HG03457 (cell line): ENCODE measurements at regions not wholly inside any gene's neighbourhood (a gene's known extent, or its start where the extent isn't known, plus 50 kb on each side); places are given as distances from the start of the nearest gene placed in this dataset.
"Not testable (repeated sequence)": the region's sequence is repeated elsewhere in the genome, so short reads cannot be mapped to it uniquely, and the experiment has no call there.

ENCODE experiments used
- ATAC-seq: cut with Tn5 transposase; IDR thresholded peaks from one replicate; pipeline ENCODE4 v1.9.1; 2021; ENCODE audit warnings: moderate number of reproducible peaks; ENCODE audit not compliant: unreplicated experiment

DNA sequence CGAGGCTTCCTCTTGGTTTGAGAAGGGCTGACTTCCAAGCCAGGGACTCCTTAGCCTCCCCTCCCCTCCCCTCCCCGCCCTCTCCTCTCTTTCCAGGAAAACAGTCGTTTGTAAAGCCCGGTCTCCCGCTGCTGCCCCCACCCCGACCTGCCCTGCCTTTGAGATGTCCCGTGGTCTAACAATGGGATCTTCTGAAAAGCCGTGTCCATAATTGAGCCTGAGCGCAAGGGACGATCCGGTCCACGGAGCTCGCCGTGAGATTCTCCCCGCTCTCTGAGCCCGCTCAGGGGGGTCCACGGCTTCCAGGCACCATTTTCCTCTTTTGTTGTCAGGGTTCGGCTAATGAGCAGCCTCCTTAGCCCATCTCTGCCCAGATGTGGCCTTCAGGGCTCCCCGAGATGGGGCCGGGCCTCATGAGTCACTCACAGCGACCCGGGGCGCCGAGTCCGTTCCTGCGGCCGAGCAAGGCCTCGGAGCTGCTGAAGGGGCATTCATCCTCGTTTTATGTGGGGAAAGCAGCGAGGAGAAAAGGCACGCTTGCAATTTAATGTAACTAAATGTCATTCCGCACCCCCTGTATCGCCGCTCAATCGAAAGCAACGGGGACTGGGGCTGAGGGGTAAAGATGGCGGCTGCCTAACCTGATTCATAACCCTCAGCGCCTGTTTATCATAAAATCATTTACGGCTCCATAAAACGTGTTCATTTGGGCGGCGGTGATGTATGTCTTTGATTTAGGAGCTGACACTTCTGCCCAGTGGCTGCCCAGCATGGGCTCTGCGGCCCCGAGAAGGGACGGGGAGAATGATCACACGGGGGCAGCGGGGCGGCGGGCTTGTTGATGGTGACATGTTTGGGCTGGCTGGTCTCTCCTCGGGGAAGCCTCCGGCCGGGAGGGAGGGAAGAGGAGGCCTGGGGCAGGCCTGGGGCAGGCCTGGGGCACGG lies 232.6 kb upstream of the C1orf174 start:
- no peak for ATAC-seq

DNA sequence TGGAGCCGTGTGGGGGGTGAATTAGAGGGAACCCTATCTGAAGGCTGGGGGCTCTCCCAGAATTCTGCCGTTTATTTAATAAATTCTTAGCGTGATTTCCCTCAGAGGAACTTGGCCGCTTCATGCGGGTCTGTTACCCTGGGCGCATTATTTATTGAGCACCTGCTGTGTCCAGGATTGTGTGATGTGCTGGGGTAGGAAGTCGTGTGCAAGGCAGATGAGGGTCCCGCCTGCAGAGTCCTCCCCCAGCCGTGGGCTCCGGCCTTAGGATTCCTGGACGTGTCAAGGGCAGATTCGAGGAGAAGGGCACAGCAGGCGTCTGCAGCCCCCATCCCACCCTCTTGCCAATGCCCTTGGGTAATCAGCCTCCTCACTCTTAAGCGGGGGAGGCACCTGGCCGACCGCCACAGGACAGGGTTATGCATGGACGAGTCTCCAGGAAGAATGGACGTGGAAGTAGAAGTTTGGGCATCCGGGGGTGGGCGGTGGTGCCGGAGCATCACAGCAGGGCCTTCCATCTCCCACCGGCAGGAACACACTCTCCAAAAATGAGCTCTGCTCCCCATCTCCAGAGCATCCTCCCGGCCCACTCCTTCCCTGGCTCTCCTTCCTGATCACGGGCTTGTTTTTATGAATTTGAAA lies 233.3 kb upstream of the C1orf174 start:
- no peak for ATAC-seq

DNA sequence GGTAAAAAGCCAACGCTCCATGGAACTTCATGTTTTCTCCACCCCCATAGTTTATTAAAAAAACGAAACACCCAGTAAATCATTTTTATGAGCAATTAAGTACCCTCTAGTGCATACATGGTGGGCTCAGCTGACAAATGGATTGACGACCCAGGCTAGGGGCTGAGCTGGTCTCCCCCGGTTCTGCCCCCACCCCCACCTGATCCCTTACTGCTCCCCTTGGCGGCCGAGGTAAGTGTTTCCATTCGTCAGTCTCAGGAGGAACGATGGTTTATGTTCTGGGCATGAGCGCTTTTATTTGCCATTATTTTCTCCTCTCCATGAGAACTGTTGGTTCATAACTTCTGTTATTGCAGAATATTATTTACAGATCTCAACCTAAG lies 233.9 kb upstream of the C1orf174 start:
- no peak for ATAC-seq

DNA sequence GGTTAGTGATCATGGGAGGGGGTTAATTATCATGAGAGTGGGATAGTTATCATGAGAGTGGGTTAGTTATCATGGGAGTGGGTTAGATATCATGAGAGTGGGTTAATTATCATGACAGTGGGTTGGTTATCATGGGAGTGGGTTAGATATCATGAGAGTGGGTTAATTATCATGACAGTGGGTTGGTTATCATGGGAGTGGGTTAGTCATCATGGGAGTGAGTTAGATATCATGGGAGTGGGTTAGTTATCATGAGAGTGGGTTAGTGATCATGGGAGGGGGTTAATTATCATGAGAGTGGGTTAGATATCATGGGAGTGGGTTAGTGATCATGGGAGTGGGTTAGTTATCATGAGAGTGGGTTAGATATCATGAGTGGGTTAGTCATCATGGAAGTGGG lies 235.8 kb upstream of the C1orf174 start:
- ATAC-seq: not testable (repeated sequence)

DNA sequence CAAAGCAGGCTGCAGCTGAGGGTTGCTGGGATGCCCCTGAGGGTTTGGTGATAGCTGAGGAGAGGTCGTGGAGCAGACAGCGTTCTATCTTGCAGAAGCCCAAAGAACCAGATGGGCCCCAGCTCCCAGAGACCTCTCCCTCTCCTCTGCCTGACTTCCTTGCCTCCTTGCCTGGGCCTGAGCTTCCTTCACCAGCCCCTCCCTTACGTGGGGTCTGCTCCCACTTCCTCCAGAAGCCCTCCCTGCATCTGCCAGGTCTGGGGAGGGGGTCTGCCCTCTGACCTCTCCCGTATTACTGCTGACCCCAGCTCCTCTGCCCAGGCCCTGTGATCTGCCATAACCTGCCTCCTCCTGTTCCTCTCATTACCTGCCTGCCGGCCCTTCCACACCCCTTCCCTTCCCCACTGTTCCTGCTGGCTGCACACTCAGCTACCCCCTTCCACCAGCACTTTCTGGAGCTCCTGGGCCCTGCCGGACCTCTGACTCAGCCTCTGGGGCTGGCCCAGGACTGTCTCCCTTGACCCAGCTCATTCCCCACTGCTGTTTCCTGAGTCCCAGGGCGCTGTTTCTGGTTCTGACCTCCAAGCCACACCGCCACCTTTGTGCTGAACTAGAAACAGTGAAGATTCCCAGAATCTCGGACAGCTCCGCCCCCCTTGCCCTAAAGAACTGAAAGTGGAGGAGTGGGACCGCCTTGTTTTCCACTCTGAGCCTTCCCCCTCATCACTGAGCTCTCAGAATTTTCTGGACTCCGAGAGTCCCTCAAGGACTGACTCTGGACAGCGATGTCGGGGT lies 237.7 kb upstream of the C1orf174 start:
- no peak for ATAC-seq

DNA sequence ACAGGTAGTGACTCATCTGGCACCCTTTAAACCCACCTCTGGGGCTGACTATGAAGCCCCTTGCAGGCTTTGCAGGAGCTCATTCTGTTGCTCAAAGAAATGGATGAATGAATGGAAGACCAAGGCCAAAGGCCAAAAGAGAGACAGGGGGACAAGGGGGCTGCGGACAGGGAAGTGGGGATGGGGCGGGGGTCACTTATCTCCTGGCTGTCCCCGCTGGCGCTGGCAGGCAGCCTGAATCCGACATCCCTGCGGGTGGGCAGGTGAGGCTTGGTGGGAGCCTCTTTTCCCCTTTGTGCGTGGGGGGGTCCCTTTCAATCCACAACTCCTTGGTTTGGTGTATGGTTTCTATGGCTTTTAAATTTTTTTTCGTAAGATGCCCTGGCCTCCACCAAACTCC lies 239.6 kb upstream of the C1orf174 start:
- ATAC-seq: no peak

DNA sequence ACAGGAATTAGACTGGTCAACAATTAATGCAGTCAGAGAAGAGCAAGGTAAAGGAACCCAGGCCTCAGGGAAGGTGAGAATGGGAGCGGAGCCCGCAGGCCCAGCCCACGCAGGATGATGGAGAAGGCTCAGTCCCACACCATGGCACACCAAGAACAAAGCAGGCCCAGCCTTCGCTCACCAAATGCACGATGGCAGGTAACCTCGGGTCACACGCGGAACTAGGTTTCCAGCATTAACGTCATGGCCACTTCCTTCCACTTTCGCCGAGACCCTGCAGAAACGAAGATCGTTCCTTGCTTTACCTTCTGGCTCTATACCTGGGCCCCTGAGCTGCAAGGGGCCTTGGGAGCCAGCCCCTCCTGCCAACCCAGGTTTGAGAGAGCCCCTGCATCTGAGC lies 240.2 kb upstream of the C1orf174 start:
- no peak for ATAC-seq

DNA sequence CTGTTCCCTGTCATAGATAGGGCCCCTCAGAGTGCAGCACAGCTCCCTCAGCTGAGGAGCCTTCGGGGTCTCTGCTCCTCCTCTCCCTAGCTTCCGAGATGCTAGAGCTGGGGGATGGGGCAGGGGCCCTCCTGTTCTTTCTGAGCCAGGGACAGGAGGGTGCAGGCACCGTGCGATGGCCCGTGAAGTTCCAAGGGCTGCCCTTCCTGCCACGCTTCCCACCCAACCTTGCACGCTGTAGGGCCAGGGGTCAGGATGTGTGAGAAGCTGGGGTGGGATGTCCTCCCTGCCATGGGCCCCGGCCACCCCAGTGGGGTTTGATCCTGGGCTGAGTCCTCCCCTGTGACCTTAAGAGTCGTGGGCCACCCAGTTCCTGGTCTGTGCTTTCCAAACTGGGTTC lies 240.7 kb upstream of the C1orf174 start:
- ATAC-seq: no peak

DNA sequence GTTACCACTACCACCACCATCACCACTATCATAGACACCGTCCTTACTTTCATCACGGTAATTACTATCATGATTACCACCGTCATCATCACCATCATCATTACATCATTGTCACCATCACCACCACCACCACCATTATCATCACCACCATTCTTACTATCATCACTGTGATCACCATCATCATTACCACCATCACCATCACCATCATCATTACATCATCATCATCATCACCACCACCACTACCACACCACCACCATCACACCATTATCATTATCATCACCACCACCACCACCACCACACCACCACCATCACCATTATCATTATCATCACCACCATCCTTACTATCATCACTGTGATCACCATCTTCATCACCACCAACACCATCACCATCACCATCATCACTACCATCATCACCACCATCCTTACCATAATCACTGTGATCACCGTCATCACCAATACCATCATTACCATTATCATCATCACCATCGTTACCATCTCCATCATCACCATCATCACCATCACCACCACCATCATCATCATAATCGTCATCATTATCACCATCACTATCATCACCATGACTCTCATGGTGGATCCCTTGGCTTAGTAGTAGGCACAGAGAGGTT lies 244.4 kb upstream of the C1orf174 start:
- no peak for ATAC-seq

DNA sequence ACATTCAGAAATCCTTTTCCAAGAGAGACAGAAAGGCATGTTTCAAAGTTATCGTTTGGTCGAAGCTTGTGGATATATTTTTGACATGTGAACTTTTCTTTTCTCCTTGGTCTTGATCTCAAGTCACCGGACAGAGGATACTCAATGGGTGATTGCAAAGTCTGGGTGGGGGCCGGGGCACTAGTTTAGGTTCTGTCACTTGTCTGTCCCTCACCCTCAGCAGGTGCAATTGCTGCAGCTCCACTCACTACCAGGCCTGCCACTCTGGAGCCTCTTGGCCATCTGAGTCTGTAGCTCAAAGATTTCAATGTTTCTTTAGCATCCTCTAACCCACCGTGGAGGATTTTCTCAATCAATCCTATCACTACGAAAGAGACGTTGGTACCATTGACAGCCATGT lies 246.0 kb upstream of the C1orf174 start:
- no peak for ATAC-seq

DNA sequence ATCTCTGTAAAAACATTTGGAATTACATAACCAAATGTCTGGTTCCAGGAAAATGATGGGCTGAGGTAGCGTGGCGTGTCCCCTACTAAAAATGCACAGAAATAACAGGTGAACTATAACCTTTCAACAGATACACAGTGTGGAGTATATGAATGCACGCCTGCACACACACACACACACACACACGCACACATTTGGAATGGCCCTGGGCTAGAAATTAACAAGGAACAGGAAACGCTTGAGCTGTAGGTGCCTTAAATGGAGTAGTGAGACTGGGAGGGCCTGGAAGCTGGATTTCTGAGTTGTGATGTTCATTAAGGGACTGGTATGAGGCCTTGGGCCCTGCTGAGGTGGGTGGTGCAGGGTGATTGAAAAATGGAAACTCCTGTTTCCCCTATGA lies 246.5 kb upstream of the C1orf174 start:
- ATAC-seq: no peak

DNA sequence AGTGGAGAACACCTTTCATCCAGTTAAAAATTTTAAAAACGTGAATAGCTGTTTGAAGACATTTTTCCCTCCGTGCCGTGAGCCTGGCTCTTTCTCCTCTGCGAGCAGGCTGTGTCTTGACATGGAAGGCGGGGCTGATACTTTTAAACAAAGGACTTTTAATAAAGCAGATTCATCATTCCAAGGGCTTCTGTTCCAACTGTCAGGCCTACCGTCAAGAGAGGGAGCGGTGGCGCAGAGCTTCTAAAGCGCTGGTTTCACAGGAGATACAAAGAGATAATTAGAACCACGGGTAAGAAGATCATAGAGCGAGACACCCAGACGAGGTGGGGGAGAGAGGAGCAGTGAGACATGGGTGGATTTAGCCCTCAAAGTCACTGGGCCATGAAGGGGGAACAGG lies 247.4 kb upstream of the C1orf174 start:
- ATAC-seq: no peak

DNA sequence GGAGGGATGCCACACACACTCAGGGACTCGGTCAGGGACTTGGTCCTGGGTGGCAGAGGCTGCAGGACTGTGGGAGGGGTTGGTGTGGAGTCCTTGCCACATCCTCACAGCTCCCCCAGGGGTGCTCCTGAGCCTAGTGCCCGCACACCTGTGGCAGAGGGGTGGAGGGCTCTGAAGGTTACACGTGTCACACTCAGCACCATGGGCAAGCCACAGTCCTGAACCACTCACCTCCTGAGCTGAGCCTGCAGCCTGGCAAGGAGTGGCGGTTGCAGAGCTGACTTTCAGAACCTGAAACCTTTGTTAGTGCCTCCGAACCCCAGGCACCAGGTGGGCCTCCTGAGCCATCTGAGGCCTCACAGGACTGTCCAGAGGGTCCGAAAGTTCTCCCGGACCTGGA lies 249.2 kb upstream of the C1orf174 start:
- ATAC-seq: no peak

DNA sequence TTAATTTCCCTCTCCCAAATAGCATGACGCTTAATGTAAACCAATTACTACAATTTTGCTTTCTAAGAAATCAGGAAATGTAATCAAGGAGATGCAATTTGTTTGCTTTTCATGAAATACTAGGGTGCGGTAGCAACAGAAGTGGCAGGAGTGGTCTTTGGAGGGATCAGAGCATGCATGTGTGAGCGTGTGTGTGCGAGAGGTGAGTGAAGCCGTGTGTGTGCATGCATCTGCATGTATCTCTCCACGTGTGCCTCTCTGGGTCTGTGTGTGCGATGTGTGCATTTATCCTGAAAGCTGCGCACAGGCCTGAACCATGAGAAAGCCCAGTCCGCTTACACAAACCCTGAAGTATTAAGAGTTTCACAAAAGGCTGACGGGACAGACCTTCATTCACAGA lies 249.8 kb upstream of the C1orf174 start:
- ATAC-seq: no peak

DNA sequence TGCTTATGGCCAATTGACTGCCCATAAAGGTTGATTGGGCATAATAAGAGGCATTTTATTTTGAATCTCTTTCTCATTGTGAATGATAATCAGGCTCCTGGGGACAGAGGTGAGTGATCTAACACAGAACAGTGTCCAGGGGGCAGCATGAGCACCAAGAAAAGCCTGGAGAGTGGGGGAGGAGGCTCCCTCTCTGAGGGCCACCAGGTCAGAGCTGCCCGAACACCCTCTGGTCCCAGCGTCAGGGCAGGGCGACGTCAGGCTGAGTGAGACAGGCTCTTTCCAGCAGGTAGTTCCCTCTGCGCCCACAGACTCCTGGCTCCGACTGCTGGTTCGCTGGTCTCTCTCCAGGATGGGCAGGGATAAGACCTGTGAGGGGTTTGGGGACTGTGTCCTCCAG lies 250.2 kb upstream of the C1orf174 start:
- no peak for ATAC-seq

DNA sequence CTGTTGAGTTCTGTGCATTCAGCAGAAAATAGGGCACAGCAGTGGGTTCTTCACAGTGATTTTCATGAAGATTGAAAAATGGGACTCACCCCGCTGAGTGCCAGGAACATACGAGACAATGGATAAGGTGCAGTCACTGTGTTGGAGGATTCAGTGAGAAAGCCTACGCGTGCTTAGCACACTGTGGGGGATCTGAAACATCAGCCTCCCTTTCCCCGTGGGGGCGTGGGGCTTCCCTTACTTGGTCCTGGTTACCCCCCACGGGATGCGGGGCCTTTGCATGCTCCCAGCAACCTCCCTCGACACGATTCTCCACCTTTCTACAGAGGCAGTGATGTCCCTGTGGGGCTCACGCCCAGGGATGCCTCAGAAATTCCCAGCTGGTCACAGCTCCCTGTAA lies 252.2 kb upstream of the C1orf174 start:
- no peak for ATAC-seq

DNA sequence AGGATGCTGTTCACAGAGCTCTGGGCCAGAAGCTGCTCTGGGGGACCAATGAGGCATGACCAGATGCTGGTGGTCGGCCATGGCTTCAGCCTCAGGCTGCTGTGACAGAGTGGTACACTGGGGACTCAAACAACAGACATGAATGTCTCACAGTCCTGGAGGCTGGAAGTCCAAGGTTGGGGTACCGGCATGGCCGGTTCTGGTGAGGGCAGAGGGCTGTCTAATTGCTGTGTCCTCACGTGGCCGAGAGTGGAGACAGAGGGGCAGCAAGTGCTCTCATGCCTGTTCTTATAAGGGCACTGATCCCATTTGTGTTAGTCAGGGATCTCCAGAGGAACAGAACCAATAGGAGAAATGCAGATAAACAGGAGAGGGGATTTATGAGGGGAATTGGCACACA lies 253.5 kb upstream of the C1orf174 start:
- ATAC-seq: no peak

DNA sequence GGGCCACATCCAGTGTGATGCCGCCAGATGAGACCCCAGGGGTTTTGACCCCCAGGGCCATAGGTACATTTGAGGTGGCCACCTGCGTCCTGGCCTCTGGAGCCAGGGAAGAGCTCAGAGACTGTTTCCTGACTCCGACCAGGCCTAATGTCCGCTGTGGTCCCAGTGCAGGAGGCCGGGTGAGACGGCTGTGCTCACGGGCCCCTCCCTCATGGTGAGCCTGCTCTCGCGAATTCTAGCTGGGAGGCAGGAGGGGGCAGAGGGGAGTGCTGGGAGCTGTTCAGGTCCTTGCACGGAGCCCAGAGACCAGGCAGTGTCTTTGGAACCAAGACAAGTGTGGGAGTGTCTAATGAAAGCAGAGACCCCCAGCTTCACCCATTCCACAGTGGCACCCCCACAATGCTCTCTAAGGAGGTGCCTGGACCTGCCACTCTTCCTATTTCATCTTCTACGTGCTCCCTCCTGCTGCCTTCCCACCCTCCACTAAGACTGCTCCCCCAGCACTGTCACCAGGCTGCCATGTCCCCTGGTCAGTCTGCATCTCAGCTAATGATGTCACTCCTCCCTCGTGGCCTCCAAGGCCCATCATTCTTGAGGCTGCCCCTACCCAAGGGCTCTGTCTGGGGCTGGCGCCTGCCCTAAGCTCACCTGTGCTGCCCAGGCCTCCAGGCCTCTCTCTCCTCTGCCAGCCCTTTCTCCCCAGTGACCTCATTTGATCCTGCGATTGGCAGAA lies 256.3 kb upstream of the C1orf174 start:
- ATAC-seq: no peak

DNA sequence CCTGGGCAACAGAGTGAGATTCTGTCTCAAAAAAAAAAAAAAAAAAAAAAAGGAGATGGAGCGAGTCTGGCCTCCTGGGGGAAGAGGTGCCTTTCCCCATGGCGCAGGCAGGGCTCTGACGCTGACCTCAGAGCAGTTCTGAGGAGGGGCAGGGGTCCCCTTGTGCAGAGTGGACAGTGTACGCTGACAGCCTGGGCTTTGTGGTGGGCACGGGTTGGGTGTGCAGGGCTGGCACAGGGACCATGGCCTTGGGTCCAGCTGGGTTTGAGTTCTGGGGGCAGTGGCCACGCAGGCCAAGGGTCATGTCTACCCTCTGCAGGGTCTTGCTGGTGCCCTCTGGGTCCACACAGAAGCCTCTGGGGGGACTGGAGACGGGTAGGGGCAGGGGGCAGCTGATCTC lies 260.1 kb upstream of the C1orf174 start:
- no peak for ATAC-seq

DNA sequence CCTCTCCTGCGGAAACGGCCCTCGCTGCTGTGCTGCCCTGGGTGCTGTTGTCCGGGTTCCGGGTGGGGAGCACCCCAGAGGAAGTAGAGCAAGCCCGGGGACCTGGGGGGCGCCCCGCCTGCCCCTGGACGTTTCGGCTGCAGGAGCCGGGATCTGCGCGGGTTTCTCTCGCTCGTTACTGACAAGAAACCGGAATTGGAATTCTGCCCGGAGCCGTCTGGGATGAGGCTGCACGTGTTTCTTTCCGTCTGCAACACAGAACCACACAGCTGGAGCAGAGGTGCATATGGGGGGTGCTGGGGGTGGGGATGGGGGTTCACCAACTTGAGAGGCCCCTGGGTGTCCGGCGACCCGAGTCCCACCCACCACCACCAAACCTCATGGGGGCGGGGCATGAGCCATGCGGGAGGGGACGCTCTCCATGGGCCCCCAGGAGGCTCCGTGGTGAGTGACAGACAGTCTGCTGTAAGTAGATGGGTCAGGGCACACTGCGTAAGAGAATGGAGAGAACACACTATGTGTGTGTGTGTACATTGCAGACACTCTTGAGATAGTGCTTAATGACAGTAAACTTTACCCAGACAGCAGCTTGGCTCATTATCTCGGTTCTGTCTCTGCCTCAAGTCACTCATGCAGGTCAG lies 261.4 kb upstream of the C1orf174 start:
- no peak for ATAC-seq
